PC-9 (cell line): ENCODE measurements at regions not wholly inside any gene's neighbourhood (a gene's known extent, or its start where the extent isn't known, plus 50 kb on each side); places are given as distances from the start of the nearest gene placed in this dataset.

Experiments
- BruUV-seq: library from RNA; stranded (reverse); fragments of 400-500 nt; replicated peaks from 2 replicates; lab custom pipeline; 2021; lab: Mats Ljungman, UMichigan
- CTCF ChIA-PET: fragments of 300-600 bp; sonication (Branson Sonifier 250); formaldehyde crosslinking; loops from one replicate; lab custom pipeline; 2022; ENCODE audit warnings: antibody characterized with exemption; lab: Charles Lee
- POLR2A ChIA-PET: fragments of 300-600 bp; sonication (Branson Sonifier 250); formaldehyde crosslinking; loops from one replicate; lab custom pipeline; 2022; ENCODE audit warnings: antibody characterized with exemption; ENCODE audit not compliant: unreplicated experiment; lab: Charles Lee
- DNase-seq, 2 experiments: peaks; one replicate each; pipeline versions ENCODE4 v3.0.0 to v3.0.0-alpha.2; 2015 to 2022; ENCODE audit warnings: mixed read lengths in 1 of 2
- H2AFZ ChIP-seq: fragments of 200-600 bp; sonication (generic); 2 replicates; pipeline ENCODE4 v1.8.1; 2017; ENCODE audit warnings: antibody characterized with exemption
- H3F3A ChIP-seq: fragments of 200-600 bp; sonication (generic); 2 replicates; pipeline ENCODE4 v1.8.1; 2017; ENCODE audit warnings: antibody characterized with exemption, mild to moderate bottlenecking, low read depth; ENCODE audit not compliant: insufficient read depth
- H3K27ac ChIP-seq: fragments of 200-600 bp; sonication (generic); 2 replicates; pipeline ENCODE4 v1.6.1; 2016; ENCODE audit warnings: mixed run types
- H3K27me3 ChIP-seq: fragments of 200-600 bp; sonication (generic); 2 replicates; pipeline ENCODE4 v1.6.1; 2016; ENCODE audit warnings: low read depth, mixed run types; ENCODE audit not compliant: insufficient read depth
- H3K36me3 ChIP-seq: fragments of 200-600 bp; sonication (generic); 2 replicates; pipeline ENCODE4 v1.6.1; 2016; ENCODE audit warnings: low read depth, mixed run types
- H3K4me1 ChIP-seq: fragments of 200-600 bp; sonication (generic); replicated peaks from 2 replicates; pipeline ENCODE4 v1.6.1; 2016; ENCODE audit warnings: mixed run types; ENCODE audit not compliant: insufficient read depth
- H3K4me2 ChIP-seq: fragments of 200-600 bp; sonication (generic); 2 replicates; pipeline ENCODE4 v1.6.1; 2017; ENCODE audit warnings: mixed run types
- H3K4me3 ChIP-seq: fragments of 200-600 bp; sonication (generic); 2 replicates; pipeline ENCODE4 v1.6.1; 2016; ENCODE audit warnings: mixed run types
- H3K79me2 ChIP-seq: fragments of 200-600 bp; sonication (generic); 2 replicates; pipeline ENCODE4 v1.6.1; 2017; ENCODE audit warnings: low read depth, mixed run types
- H3K9me2 ChIP-seq: fragments of 200-600 bp; sonication (generic); 2 replicates; pipeline ENCODE4 v1.8.1; 2017; ENCODE audit warnings: mild to moderate bottlenecking; ENCODE audit not compliant: insufficient read depth
- H3K9me3 ChIP-seq: fragments of 200-600 bp; sonication (generic); 2 replicates; pipeline ENCODE4 v1.8.1; 2016; ENCODE audit warnings: low read depth; ENCODE audit not compliant: insufficient read depth
- H4K20me1 ChIP-seq: fragments of 200-600 bp; sonication (generic); 2 replicates; pipeline ENCODE4 v1.8.1; 2017; ENCODE audit not compliant: insufficient read depth
- EZH2 ChIP-seq: fragments of 200-600 bp; sonication (generic); IDR thresholded peaks from 2 replicates; pipeline ENCODE4 v1.8.0; 2017; ENCODE audit warnings: antibody characterized with exemption, low read depth
- intact Hi-C: fragments of 100-400 bp; cut with micrococcal nuclease; formaldehyde crosslinking; loops from one replicate; pipeline ENCODE4 v1.10.0; 2022; ENCODE audit not compliant: unreplicated experiment
- TF ChIP-seq, protein P1 (sequence below): fragments of 200-600 bp; sonication (generic); conservative IDR thresholded peaks from 2 replicates; pipeline ENCODE4 v1.6.1; 2017; ENCODE audit warnings: mixed run types, antibody characterized with exemption, mild to moderate bottlenecking, moderate library complexity

DNA sequence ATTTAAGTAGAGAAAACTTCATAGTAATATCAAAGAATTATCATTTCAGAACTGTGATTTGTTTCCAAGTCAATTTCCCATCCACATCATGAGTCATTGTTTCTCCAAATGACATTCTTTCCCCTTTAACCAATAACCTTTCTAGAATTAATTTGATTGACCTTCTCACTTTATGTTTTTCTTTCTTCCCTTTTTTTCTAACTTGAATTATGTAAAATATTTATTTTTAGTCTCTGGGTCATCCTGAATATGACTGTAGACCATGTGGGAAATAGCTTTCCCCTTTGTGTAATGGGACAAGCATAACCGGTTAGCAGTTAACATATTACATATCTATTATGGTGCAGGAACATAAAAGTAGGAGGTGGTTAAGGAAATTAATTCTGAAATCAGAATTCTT, 291.1 kb downstream of the GJA1 start:
- BruUV-seq: no TSS peak
- Histone ChIP-seq H3K27ac (no peak overlapping the region), H2AFZ (no peak overlapping the region), H4K20me1 (no peaks in the 10 kb centered on the region), H3K4me2 (no peak overlapping the region), H3K27me3 (no peaks in the 10 kb centered on the region), H3F3A (no peaks in the 10 kb centered on the region), H3K36me3 (no peaks in the 10 kb centered on the region), H3K4me3 (no peak overlapping the region), H3K79me2 (no peaks in the 10 kb centered on the region), H3K4me1 (no peaks in the 10 kb centered on the region), H3K9me3 (no peaks in the 10 kb centered on the region), H3K9me2 (peaks cover 7% of the 10 kb centered on the region)
- CTCF ChIA-PET: no interaction called here
- intact Hi-C loops: no loop called here
- POLR2A ChIA-PET: interaction anchor here (0.6 kb wide), 1 partner anchor 540 kb away, joined by 4 read pairs; no protein-coding TSS in a partner anchor
- no peak for DNase-seq
- no peak for TF ChIP-seq EZH2
- TF ChIP-seq, protein P1, sequence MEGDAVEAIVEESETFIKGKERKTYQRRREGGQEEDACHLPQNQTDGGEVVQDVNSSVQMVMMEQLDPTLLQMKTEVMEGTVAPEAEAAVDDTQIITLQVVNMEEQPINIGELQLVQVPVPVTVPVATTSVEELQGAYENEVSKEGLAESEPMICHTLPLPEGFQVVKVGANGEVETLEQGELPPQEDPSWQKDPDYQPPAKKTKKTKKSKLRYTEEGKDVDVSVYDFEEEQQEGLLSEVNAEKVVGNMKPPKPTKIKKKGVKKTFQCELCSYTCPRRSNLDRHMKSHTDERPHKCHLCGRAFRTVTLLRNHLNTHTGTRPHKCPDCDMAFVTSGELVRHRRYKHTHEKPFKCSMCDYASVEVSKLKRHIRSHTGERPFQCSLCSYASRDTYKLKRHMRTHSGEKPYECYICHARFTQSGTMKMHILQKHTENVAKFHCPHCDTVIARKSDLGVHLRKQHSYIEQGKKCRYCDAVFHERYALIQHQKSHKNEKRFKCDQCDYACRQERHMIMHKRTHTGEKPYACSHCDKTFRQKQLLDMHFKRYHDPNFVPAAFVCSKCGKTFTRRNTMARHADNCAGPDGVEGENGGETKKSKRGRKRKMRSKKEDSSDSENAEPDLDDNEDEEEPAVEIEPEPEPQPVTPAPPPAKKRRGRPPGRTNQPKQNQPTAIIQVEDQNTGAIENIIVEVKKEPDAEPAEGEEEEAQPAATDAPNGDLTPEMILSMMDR: no peak

DNA sequence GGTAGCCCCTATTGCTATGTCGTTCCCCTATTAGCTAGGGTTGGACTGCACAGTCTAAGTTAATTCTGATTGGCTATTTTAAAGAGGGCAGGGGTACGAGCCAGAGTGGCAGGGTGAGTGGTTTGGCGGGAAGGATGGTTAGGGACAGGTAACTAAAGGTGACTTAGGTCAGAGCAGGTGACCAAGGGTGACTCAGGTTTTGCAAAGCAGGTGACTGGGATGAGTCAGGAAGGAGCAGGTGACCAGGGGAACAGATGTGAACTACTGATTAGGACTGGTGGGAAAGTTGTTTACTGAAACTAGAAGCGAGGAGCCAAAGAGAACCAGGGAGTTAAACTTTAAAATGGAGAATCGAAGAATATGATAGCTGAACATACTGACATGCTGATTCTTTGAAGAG, 295.2 kb downstream of the GJA1 start:
- H3K27ac ChIP-seq: no peak overlapping the region
- ChIA-PET POLR2A (no interaction called here), CTCF (no interaction called here)
- BruUV-seq: no TSS peak
- H4K20me1 ChIP-seq: no peaks in the 10 kb centered on the region
- no peaks in the 10 kb centered on the region for H3K79me2 ChIP-seq
- H3K4me3 ChIP-seq: no peak overlapping the region
- TF ChIP-seq, protein P1: no peak
- TF ChIP-seq EZH2: no peak
- no peaks in the 10 kb centered on the region; the same call in 1 of the 2 replicates for H3K9me2 ChIP-seq
- no peaks in the 10 kb centered on the region for H3K9me3 ChIP-seq
- no peak overlapping the region for H2AFZ ChIP-seq
- H3K36me3 ChIP-seq: no peaks in the 10 kb centered on the region
- intact Hi-C loops: no loop called here
- DNase-seq: peak in 1 of 2 experiments; percentile 38
- H3K4me1 ChIP-seq: no peaks in the 10 kb centered on the region
- H3F3A ChIP-seq: no peaks in the 10 kb centered on the region
- no peak overlapping the region for H3K4me2 ChIP-seq
- no peaks in the 10 kb centered on the region for H3K27me3 ChIP-seq

DNA sequence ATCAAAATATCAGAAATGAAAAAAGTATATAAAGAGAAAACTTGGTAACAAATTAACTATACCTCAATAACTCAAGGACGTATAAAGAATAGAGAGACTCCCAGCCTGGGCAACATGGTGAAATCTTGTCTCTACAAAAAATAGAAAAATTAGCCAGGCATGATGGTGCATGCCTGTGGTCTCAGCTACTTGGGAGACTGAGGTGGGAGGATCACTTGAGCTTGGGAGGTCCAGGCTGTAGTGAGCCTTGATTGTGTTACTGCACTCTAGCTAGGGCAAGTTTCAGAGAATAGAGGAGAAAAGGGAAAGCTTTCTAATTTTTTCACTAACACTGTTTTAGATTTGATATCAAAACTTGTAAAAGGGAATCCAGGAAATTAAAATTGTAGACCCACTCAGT, 295.9 kb downstream of the GJA1 start:
- Histone ChIP-seq H4K20me1 (no peaks in the 10 kb centered on the region), H3K27me3 (no peaks in the 10 kb centered on the region), H3F3A (no peaks in the 10 kb centered on the region), H3K36me3 (no peaks in the 10 kb centered on the region), H3K9me3 (no peaks in the 10 kb centered on the region), H3K79me2 (no peaks in the 10 kb centered on the region), H3K27ac (no peak overlapping the region), H3K9me2 (no peaks in the 10 kb centered on the region; the same call in 1 of the 2 replicates), H3K4me2 (no peak overlapping the region), H3K4me1 (no peaks in the 10 kb centered on the region), H2AFZ (no peak overlapping the region), H3K4me3 (no peak overlapping the region)
- POLR2A ChIA-PET: no interaction called here
- intact Hi-C loops: no loop called here
- TF ChIP-seq, protein P1: no peak
- no peak for TF ChIP-seq EZH2
- BruUV-seq: no TSS peak
- no peak for DNase-seq
- CTCF ChIA-PET: no interaction called here
